B cell (primary cell): ENCODE measurements at regions not wholly inside any gene's neighbourhood (a gene's known extent, or its start where the extent isn't known, plus 50 kb on each side); places are given as distances from the start of the nearest gene placed in this dataset.
"Not testable (repeated sequence)": the region's sequence is repeated elsewhere in the genome, so short reads cannot be mapped to it uniquely, and the experiment has no call there.

Experiments used
- ATAC-seq: fragments of 200-7000 bp; cut with Tn5 transposase; one replicate; pipeline ENCODE4 v1.10.0; 2021; ENCODE audit warnings: low read depth, mild to moderate bottlenecking, moderate number of reproducible peaks, moderate library complexity
- CTCF ChIA-PET: fragments of 350-600 bp; sonication (Branson Sonifier 250); formaldehyde crosslinking; loops from one replicate; lab custom pipeline; 2021; ENCODE audit warnings: antibody characterized with exemption, inconsistent platforms; lab: Charles Lee
- POLR2A ChIA-PET: fragments of 350-600 bp; sonication (Branson Sonifier 250); formaldehyde crosslinking; loops from one replicate; lab custom pipeline; 2021; ENCODE audit warnings: antibody characterized with exemption; lab: Charles Lee
- DNase-seq: peaks from one replicate; pipeline ENCODE4 v3.0.0; 2013
- H2AFZ ChIP-seq: 2 replicates; pipeline ENCODE4 v1.6.1; 2012; ENCODE audit warnings: mild to moderate bottlenecking, low read depth, low read length; ENCODE audit not compliant: insufficient read depth, poor library complexity, severe bottlenecking
- H3K27ac ChIP-seq, 2 donors: 1 replicate in 1 of 2; 2 replicates in 1 of 2; pipeline ENCODE4 v1.5.1; 2012 to 2013; ENCODE audit warnings: low read length in 2 of 2, mild to moderate bottlenecking in 2 of 2, moderate library complexity in 1 of 2
- H3K27me3 ChIP-seq, 4 experiments: fragments of 200-600 bp in 1 of 4; sonication (generic) in 1 of 4; replicated peaks in 1 of 4; 1 replicate in 2 of 4; 2 replicates in 2 of 4; pipeline versions ENCODE4 v1.6.1 to v1.7.0; 2013 to 2016; ENCODE audit warnings: low read length in 3 of 4, mild to moderate bottlenecking in 2 of 4, mixed read lengths in 1 of 4, moderate library complexity in 1 of 4; ENCODE audit not compliant: insufficient read depth in 4 of 4, control insufficient read depth in 3 of 4; ENCODE audit errors: control extremely low read depth in 1 of 4
- H3K36me3 ChIP-seq, 2 experiments: replicated peaks in 1 of 2; 1 replicate in 1 of 2; 2 replicates in 1 of 2; pipeline versions ENCODE4 v1.6.1 to v1.7.1; 2013; ENCODE audit warnings: low read length in 1 of 2; ENCODE audit not compliant: insufficient read depth in 2 of 2, control insufficient read depth in 1 of 2; ENCODE audit errors: control extremely low read depth in 1 of 2, extremely low read depth in 1 of 2
- H3K4me1 ChIP-seq, 2 donors: fragments of 200-600 bp in 1 of 2; sonication (generic) in 1 of 2; 1 replicate in 1 of 2; 2 replicates in 1 of 2; pipeline versions ENCODE4 v1.5.1 to v1.6.1; 2013 to 2017; ENCODE audit warnings: low read length in 2 of 2; ENCODE audit not compliant: control insufficient read depth in 2 of 2, insufficient read depth in 2 of 2
- H3K4me2 ChIP-seq: replicated peaks from 2 replicates; pipeline ENCODE3; 2012; ENCODE audit warnings: mild to moderate bottlenecking, low read depth, low read length; ENCODE audit not compliant: poor library complexity, severe bottlenecking
- H3K4me3 ChIP-seq, 5 experiments: fragments of 200-600 bp in 1 of 5; sonication (generic) in 1 of 5; 1 replicate in 3 of 5; 2 replicates in 2 of 5; pipeline versions ENCODE4 v1.5.1 to v1.7.0; 2011 to 2016; ENCODE audit warnings: low read length in 4 of 5, mild to moderate bottlenecking in 4 of 5, low read depth in 2 of 5, control low read depth in 1 of 5, moderate library complexity in 1 of 5; ENCODE audit not compliant: insufficient read depth in 1 of 5; ENCODE audit errors: control extremely low read depth in 1 of 5, extremely low read depth in 1 of 5
- H3K79me2 ChIP-seq: fragments of 200-600 bp; sonication (generic); one replicate; pipeline ENCODE4 v1.6.0; 2016; ENCODE audit warnings: low read length; ENCODE audit not compliant: control insufficient read depth, insufficient read depth
- H3K9ac ChIP-seq: fragments of 200-600 bp; sonication (generic); 2 replicates; pipeline ENCODE4 v1.6.1; 2017; ENCODE audit warnings: mild to moderate bottlenecking, low read length, moderate library complexity
- H3K9me3 ChIP-seq, 3 donors: one replicate each; pipeline versions ENCODE4 v1.6.1 to v1.7.1; 2013; ENCODE audit warnings: low read length in 2 of 3; ENCODE audit not compliant: control insufficient read depth in 2 of 3, insufficient read depth in 1 of 3; ENCODE audit errors: control extremely low read depth in 1 of 3
- H4K20me1 ChIP-seq: 2 replicates; pipeline ENCODE4 v1.6.0; 2012; ENCODE audit warnings: mild to moderate bottlenecking, low read length; ENCODE audit not compliant: insufficient read depth, control insufficient read depth, poor library complexity, severe bottlenecking
- H3K27ac Mint-ChIP-seq: one replicate; pipeline ENCODE4 v1.8.0; 2021; ENCODE audit warnings: mixed read lengths
- H3K27me3 Mint-ChIP-seq: one replicate; pipeline ENCODE4 v1.8.0; 2021; ENCODE audit warnings: mixed read lengths
- H3K4me1 Mint-ChIP-seq: one replicate; pipeline ENCODE4 v1.8.0; 2021; ENCODE audit warnings: mixed read lengths
- H3K4me3 Mint-ChIP-seq: one replicate; pipeline ENCODE4 v1.8.0; 2021; ENCODE audit warnings: mixed read lengths
- H3K9me3 Mint-ChIP-seq: one replicate; pipeline ENCODE4 v1.8.0; 2022; ENCODE audit warnings: mixed read lengths; ENCODE audit not compliant: insufficient read depth
- CTCF ChIP-seq: fragments of 200-600 bp; IDR thresholded peaks from one replicate; pipeline ENCODE4 v1.8.0; 2022; ENCODE audit warnings: antibody characterized with exemption, mild to moderate bottlenecking
- EZH2 ChIP-seq: IDR thresholded peaks from 2 replicates; pipeline ENCODE4 v1.6.1; 2012; ENCODE audit warnings: borderline replicate concordance, low read depth, mild to moderate bottlenecking, moderate library complexity, low read length; ENCODE audit not compliant: insufficient read depth, poor library complexity, severe bottlenecking
- WGBS: methylation state at CpG from one replicate; pipeline ENCODE4 v1.1.5; 2013; ENCODE audit warnings: missing lambda C conversion rate; ENCODE audit not compliant: insufficient coverage; 5-methylcytosine and 5-hydroxymethylcytosine counted together
- intact Hi-C: fragments of 100-400 bp; cut with micrococcal nuclease; formaldehyde crosslinking; loops from one replicate; pipeline ENCODE4 v1.10.0; 2022

DNA sequence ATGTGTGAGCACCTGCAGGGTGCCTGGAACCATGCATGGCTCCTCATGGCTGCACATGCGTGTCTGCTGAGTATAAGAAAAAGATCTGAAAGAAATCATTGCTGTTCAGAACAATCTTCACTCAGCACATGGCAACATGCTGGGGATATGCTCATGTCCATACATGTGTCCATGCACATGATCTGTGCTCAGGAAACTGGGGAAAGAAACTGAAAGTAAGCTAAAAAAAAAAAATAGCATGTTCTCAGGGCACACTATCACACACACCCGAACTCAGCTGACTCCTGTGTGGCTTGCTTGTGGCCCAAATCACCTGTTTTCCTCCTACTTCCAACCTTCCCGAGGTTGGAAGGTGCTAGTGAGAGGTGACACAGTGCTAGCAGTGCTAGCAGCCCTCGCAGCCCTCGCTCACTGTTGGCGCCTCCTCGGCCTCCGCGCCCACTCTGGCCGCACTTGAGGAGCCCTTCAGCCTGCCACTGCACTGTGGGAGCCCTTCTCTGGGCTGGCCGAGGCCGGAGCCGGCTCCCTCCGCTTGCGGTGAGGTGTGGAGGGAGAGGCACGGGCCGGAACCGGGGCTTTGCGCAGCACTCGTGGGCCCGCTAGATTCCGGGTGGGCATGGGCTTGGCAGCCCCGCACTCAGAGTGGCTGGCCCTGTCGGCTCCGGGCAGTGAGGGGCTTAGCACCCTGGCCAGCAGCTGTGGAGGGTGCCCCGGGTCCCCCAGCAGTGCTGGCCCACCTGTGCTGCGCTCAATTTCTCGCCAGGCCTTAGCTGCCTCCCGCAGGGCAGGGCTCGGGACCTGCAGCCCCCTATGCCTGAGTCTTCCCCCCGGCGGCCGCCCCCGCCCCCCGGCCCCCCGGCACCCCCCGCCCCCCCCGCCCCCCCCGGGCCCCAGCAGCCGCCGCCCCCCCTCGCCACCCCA lies 76.0 kb downstream of the GADD45G start:
- H3K4me3 ChIP-seq: no peak overlapping the region
- Mint-ChIP-seq H3K9me3 (no peaks in the 10 kb centered on the region), H3K4me1 (peaks cover 4% of the 10 kb centered on the region), H3K4me3 (no peak overlapping the region), H3K27me3 (peaks cover 6% of the 10 kb centered on the region), H3K27ac (no peak overlapping the region)
- no peak overlapping the region for H3K9ac ChIP-seq
- H3K36me3 ChIP-seq: no peaks in the 10 kb centered on the region
- ChIA-PET POLR2A (no interaction called here), CTCF (interaction anchor here (1.3 kb wide), 1 partner anchor 10 kb away, joined by 3 read pairs; no protein-coding TSS in a partner anchor)
- peaks cover 0 to 3% (median 0%) of the 10 kb centered on the region in 4 experiments for H3K27me3 ChIP-seq
- H3K79me2 ChIP-seq: no peaks in the 10 kb centered on the region
- intact Hi-C loops: no loop called here
- peaks cover 0 to 6% of the 10 kb centered on the region in 2 donors for H3K4me1 ChIP-seq
- H3K27ac ChIP-seq: no peak overlapping the region
- DNase-seq (no peak), ATAC-seq (no peak)
- H2AFZ ChIP-seq: no peak overlapping the region
- TF ChIP-seq CTCF (no peak), EZH2 (no peak)
- 93% methylated on average over 25 of the region's 42 CpGs for WGBS
- H3K9me3 ChIP-seq: peaks cover 0 to 4% (median 0%) of the 10 kb centered on the region in 3 donors
- H3K4me2 ChIP-seq: no peak overlapping the region
- no peaks in the 10 kb centered on the region for H4K20me1 ChIP-seq

DNA sequence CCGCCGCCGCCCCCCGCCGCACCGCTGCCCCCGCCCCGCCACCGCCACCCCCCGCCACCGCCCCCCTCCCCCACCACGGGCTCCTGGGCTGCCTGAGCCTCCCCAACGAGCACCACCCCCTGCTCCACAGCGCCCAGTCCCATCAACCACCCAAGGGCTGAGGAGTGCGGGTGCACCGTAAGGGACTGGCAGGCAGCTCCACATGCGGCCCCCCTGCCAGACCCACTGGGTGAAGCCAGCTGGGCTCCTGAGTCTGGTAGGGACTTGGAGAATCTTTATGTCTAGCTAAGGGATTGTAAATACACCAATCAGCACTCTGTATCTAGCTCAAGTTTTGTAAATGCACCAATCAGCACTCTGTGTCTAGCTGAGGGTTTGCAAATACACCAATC lies 76.7 kb downstream of the GADD45G start:
- CTCF ChIA-PET: interaction anchor here (1.3 kb wide), 1 partner anchor 10 kb away, joined by 3 read pairs; no protein-coding TSS in a partner anchor
- POLR2A ChIA-PET, H3K4me2 ChIP-seq, H3K4me3 Mint-ChIP-seq, H3K9me3 Mint-ChIP-seq, ATAC-seq, H3K4me1 ChIP-seq, H2AFZ ChIP-seq, H3K27ac Mint-ChIP-seq, H3K27me3 ChIP-seq, H3K4me3 ChIP-seq, H3K36me3 ChIP-seq, H3K9ac ChIP-seq, H3K27me3 Mint-ChIP-seq, H3K27ac ChIP-seq, H3K9me3 ChIP-seq, intact Hi-C loops, H4K20me1 ChIP-seq, DNase-seq, H3K4me1 Mint-ChIP-seq, H3K79me2 ChIP-seq: not testable (repeated sequence)
- no CpG with 5 or more reads among the region's 17 CpGs for WGBS
